Activated naive CD4-positive, alpha-beta T cell treated with Interleukin-2 at 50 U/mL for 16 hours (primary cell): ENCODE measurements at regions not wholly inside any gene's neighbourhood (a gene's known extent, or its start where the extent isn't known, plus 50 kb on each side); places are given as distances from the start of the nearest gene placed in this dataset.

Source experiments
- DNase-seq: peaks from one replicate; pipeline ENCODE4 v3.0.0-alpha.2; 2020

GRCh38 chr20:61157301-61157700, 94.8 kb upstream of the CDH4 start:
- no peak for DNase-seq

GRCh38 chr20:61159957-61160686, 91.9 kb upstream of the CDH4 start:
- no peak for DNase-seq

- DNase-seq: no peak
These were observed 90.2 kb upstream of the CDH4 start for GRCh38 chr20:61161726-61162390.

GRCh38 chr20:61162451-61162850, 89.6 kb upstream of the CDH4 start:
- DNase-seq: no peak

GRCh38 chr20:61163031-61163430, 89.0 kb upstream of the CDH4 start:
- no peak for DNase-seq

- no peak for DNase-seq
These were observed 85.7 kb upstream of the CDH4 start for GRCh38 chr20:61166324-61166723.

- DNase-seq: no peak
These were observed 83.5 kb upstream of the CDH4 start for GRCh38 chr20:61168605-61169004.

GRCh38 chr20:61169874-61170273, 82.2 kb upstream of the CDH4 start:
- DNase-seq: no peak

- no peak for DNase-seq
These were observed 81.4 kb upstream of the CDH4 start for GRCh38 chr20:61170496-61171320.

GRCh38 chr20:61173267-61173666, 78.8 kb upstream of the CDH4 start:
- DNase-seq: no peak

GRCh38 chr20:61173961-61174725, 77.9 kb upstream of the CDH4 start:
- no peak for DNase-seq

GRCh38 chr20:61176874-61177273, 75.2 kb upstream of the CDH4 start:
- DNase-seq: no peak

GRCh38 chr20:61178551-61179071, 73.5 kb upstream of the CDH4 start:
- DNase-seq: no peak

GRCh38 chr20:61184194-61184593, 67.9 kb upstream of the CDH4 start:
- no peak for DNase-seq

GRCh38 chr20:61185181-61185580, 66.9 kb upstream of the CDH4 start:
- DNase-seq: no peak

- DNase-seq: no peak
These were observed 66.0 kb upstream of the CDH4 start for GRCh38 chr20:61185841-61186601.

- DNase-seq: no peak
These were observed 65.1 kb upstream of the CDH4 start for GRCh38 chr20:61186771-61187472.

GRCh38 chr20:61189534-61189933, 62.5 kb upstream of the CDH4 start:
- no peak for DNase-seq

- DNase-seq: no peak
These were observed 61.0 kb upstream of the CDH4 start for GRCh38 chr20:61191096-61191495.

GRCh38 chr20:61192337-61192950, 59.6 kb upstream of the CDH4 start:
- DNase-seq: no peak

- DNase-seq: no peak
These were observed 58.9 kb upstream of the CDH4 start for GRCh38 chr20:61193164-61193563.
